ENCODE measurements at regions not wholly inside any gene's neighbourhood (a gene's known extent, or its start where the extent isn't known, plus 50 kb on each side); places are given as distances from the start of the nearest gene placed in this dataset.
"Not testable (repeated sequence)": the region's sequence is repeated elsewhere in the genome, so short reads cannot be mapped to it uniquely, and the experiment has no call there.

DNA sequence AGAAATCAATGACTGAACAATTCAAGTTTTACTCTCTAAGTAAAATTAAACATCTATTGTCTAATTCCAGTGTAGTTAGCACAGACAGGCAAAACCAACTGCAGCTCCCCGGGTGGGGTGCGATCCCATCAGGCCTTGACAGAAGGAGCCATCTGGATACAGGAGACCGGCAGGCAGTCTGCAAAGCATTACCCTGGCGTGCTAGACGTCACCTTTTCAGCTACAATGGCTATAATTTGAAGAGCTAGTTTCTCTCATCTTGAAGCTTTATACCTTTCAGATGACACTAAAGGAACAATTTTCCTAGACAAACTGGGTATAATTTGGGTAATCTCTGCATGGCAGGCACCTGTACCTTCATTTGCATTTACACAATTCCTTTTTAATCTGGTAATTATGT, 761.5 kb upstream of the SOX11 start:
- peaks cover 20% of the 10 kb centered on the region for H3K9me3 Mint-ChIP-seq
- no peaks in the 10 kb centered on the region for H3K27me3 Mint-ChIP-seq (ENCODE audit: low read depth)
- no peak overlapping the region for H3K4me3 Mint-ChIP-seq (ENCODE audit: low read depth)
- no peaks in the 10 kb centered on the region for H3K4me1 Mint-ChIP-seq (ENCODE audit: low read depth)
- no peaks in the 10 kb centered on the region for H3K36me3 Mint-ChIP-seq (ENCODE audit: low read depth)
- H3K27ac Mint-ChIP-seq, result no peak overlapping the region
- intact Hi-C loops (cut with micrococcal nuclease), result no loop called here
- no peak for DNase-seq (ENCODE audit: low spot score)

DNA sequence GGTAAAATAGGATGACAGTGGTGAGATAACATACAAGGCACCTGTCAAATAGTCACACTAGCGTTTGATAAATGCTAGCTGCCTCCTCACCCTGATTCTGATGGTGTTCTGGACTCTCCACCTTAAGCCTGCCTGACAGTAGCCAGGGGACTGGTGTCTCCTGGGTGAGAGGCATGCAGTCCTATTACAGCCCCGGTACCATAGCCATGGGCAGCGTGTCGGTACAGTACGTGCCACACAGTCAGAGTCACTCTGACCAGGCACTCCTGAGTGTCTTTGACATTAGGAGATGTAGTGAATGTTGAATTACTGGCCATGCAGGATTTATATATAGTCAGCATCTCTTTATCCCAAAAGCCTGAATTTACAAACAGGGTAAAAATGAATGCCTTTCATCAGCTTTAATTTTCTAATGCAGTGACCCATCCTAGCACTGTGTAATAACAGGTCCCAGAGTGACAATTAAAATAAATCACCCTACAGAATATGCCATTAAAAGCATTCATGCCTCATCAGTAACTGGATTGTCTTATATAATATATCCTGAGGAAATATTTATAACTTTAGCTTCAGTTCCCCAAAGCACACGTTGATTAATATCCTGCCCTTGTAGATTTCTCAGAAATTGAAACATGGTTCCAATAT, 760.3 kb upstream of the SOX11 start:
- no peak for DNase-seq (ENCODE audit: low spot score)
- intact Hi-C loops (cut with micrococcal nuclease), result no loop called here
- no peaks in the 10 kb centered on the region for H3K27me3 Mint-ChIP-seq (ENCODE audit: low read depth)

DNA sequence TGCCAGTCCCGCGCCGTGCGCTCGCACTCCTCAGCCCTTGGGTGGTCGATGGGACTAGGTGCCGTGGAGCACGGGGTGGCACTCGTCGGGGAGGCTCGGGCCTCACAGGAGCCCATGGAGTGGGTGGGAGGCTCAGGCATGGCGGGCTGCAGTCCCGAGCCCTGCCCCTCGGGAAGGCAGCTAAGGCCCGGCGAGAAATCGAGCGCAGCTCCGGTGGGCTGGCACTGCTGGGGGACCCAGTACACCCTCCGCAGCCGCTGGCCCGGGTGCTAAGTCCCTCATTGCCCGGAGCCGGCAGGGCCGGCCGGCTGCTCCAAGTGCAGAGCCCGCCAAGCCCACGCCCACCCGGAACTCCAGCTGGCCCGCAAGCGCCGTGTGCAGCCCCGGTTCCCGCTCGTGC, 756.9 kb upstream of the SOX11 start:
- H3K27me3 Mint-ChIP-seq (ENCODE audit: low read depth); H3K27ac Mint-ChIP-seq; intact Hi-C loops (cut with micrococcal nuclease); H3K4me1 Mint-ChIP-seq (ENCODE audit: low read depth); DNase-seq (ENCODE audit: low spot score); H3K4me3 Mint-ChIP-seq (ENCODE audit: low read depth); H3K36me3 Mint-ChIP-seq (ENCODE audit: low read depth): not testable (repeated sequence)
- peaks cover 28% of the 10 kb centered on the region for H3K9me3 Mint-ChIP-seq

More for the DNA sequence above, 760.3 kb upstream of the SOX11 start:
- H3K27ac Mint-ChIP-seq, result no peak overlapping the region
- H3K4me1 Mint-ChIP-seq (ENCODE audit: low read depth), result no peaks in the 10 kb centered on the region
- H3K9me3 Mint-ChIP-seq, result peaks cover 30% of the 10 kb centered on the region
- H3K4me3 Mint-ChIP-seq (ENCODE audit: low read depth), result no peak overlapping the region
- H3K36me3 Mint-ChIP-seq (ENCODE audit: low read depth), result no peaks in the 10 kb centered on the region

DNA sequence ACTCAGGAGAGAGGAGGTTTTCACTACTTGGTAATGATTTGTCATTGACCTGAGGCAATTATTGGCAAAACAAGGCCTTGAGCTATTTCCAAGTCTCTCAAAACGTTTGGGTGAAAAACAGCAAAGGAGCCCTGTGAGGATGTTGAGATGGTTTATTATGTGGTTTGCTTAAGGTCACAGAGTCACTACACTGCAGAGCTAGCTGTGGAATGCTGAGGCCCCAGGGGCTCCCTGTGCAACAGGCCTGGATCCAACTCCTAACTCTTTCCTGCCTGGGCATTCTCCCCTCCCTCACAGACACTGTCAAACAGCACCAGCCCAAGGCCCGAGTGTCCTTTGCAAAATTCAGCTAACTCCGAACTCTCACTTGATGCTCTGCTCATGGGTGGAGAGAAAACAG, 754.6 kb upstream of the SOX11 start:
- H3K4me1 Mint-ChIP-seq (ENCODE audit: low read depth), result no peaks in the 10 kb centered on the region
- H3K4me3 Mint-ChIP-seq (ENCODE audit: low read depth), result no peak overlapping the region
- H3K27ac Mint-ChIP-seq, result no peak overlapping the region
- H3K36me3 Mint-ChIP-seq (ENCODE audit: low read depth), result no peaks in the 10 kb centered on the region
- intact Hi-C loops (cut with micrococcal nuclease), result no loop called here
- H3K27me3 Mint-ChIP-seq (ENCODE audit: low read depth), result no peaks in the 10 kb centered on the region
- DNase-seq (ENCODE audit: low spot score), result no peak
- peaks cover 43% of the 10 kb centered on the region for H3K9me3 Mint-ChIP-seq

DNA sequence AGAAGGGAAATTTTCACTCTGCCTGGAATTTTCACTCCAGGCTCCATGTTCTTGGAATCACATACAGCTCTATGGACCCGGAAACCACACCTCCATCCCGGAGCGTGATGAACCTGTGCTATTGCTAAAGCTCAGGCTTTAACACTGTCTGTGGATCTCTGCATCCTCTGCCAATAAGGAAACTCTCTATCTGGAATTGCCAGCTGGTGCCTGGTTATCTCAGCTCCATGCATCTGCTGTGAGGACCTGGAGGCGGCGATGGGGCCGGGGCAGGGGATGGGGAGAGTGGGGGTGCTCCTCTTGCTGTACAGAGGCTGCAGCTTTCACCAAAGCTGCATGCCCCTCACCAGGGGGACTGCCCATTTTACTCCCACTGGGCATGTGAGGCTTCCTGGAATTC, 754.0 kb upstream of the SOX11 start:
- Mint-ChIP-seq H3K36me3 (ENCODE audit: low read depth) (no peaks in the 10 kb centered on the region), H3K27ac (no peak overlapping the region), H3K4me1 (ENCODE audit: low read depth) (no peaks in the 10 kb centered on the region), H3K27me3 (ENCODE audit: low read depth) (no peaks in the 10 kb centered on the region), H3K9me3 (peaks cover 40% of the 10 kb centered on the region), H3K4me3 (ENCODE audit: low read depth) (no peak overlapping the region)
- intact Hi-C loops (cut with micrococcal nuclease), result no loop called here
- DNase-seq (ENCODE audit: low spot score), result no peak

DNA sequence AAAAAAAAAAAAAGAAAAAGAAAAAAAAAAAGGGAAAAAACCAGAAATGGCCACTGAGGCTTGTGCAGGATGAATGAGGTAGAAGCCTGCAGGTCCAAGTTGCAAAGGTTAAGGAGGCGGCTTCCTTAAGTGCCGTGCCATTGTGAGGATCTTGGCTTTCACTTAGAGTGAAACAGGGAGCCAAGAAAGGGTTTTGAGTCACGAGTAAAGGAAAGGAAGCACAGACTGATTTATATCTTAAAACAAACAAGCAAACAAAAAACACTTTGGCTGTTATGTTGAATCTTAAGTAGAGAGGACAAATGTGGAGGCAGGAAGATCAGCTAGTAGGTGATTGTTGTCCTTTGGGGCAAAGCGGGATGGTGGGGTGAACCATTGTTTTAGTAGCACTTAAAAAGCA, 749.7 kb upstream of the SOX11 start:
- intact Hi-C loops (cut with micrococcal nuclease), result no loop called here

DNA sequence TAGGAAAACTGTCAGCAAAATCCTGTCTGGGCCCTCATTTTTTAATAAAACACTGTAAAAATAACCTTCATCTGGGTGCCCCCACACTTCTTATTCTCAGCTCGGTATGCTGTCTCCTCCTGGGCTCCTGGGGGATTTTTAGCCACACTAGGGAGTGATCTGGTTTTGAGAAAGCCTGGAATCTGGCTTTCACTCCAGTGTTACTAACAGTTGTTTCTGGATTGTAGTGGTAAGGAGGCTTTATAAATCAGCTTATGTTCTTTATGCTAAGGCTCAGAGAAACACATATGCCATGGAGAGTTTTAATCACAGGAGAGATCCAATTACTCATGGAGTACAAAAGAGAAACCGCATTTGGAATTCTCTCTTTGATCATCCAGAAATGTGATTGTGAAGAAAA, 744.3 kb upstream of the SOX11 start:
- H3K4me1 Mint-ChIP-seq (ENCODE audit: low read depth), result no peaks in the 10 kb centered on the region
- peaks cover under 1% of the 10 kb centered on the region for H3K9me3 Mint-ChIP-seq
- H3K4me3 Mint-ChIP-seq (ENCODE audit: low read depth), result no peak overlapping the region
- intact Hi-C loops (cut with micrococcal nuclease), result no loop called here
- no peak for DNase-seq (ENCODE audit: low spot score)
- H3K27me3 Mint-ChIP-seq (ENCODE audit: low read depth), result no peaks in the 10 kb centered on the region
- H3K36me3 Mint-ChIP-seq (ENCODE audit: low read depth), result no peaks in the 10 kb centered on the region
- H3K27ac Mint-ChIP-seq, result no peak overlapping the region

More for the DNA sequence above, 749.7 kb upstream of the SOX11 start:
- no peaks in the 10 kb centered on the region for H3K27me3 Mint-ChIP-seq (ENCODE audit: low read depth)
- peaks cover 18% of the 10 kb centered on the region for H3K9me3 Mint-ChIP-seq
- H3K4me3 Mint-ChIP-seq (ENCODE audit: low read depth), result no peak overlapping the region
- H3K4me1 Mint-ChIP-seq (ENCODE audit: low read depth), result no peaks in the 10 kb centered on the region
- H3K27ac Mint-ChIP-seq, result no peak overlapping the region
- no peaks in the 10 kb centered on the region for H3K36me3 Mint-ChIP-seq (ENCODE audit: low read depth)
- no peak for DNase-seq (ENCODE audit: low spot score)

DNA sequence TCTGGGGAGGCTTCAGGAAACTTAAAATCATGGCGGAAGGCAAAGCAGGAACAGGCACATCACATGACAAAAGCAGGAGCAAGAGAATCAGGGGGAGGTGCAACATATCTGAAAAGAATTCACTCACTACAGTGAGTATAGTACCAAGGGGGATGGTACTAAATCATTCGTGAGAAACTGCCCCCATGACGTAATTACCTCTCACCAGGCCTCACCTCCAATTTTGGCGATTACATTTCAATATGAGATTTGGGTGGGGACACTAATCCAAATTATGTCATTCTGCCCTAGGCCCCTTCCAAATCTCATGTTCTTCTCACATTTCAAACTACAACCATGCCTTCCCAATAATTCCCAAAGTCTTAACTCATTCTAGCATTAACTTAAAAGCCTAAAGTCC, 740.8 kb upstream of the SOX11 start:
- Mint-ChIP-seq H3K36me3 (ENCODE audit: low read depth) (no peaks in the 10 kb centered on the region), H3K4me3 (ENCODE audit: low read depth) (no peak overlapping the region), H3K4me1 (ENCODE audit: low read depth) (no peaks in the 10 kb centered on the region), H3K27ac (no peak overlapping the region), H3K9me3 (peaks cover 8% of the 10 kb centered on the region), H3K27me3 (ENCODE audit: low read depth) (no peaks in the 10 kb centered on the region)
- no peak for DNase-seq (ENCODE audit: low spot score)
- intact Hi-C loops (cut with micrococcal nuclease), result no loop called here

DNA sequence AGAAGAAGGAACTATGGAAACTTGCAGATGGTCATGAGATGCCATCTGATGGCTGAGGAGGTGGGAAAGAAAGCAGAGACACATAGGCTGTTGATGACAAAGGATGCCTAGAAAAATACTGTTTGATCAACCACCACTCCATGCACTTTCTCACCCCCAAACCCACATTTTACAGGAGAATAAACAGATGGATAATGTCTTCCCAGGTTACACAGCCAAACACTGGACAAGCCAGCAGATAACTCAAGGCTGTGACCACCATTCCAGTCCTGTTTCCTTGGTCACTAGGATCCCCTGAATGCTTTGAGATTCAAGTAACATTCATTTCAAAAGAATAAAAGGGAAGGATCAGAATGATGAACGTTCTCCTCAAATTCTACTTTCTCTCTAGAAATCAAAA, 733.0 kb upstream of the SOX11 start:
- H3K27ac Mint-ChIP-seq, result no peak overlapping the region
- no peaks in the 10 kb centered on the region for H3K27me3 Mint-ChIP-seq (ENCODE audit: low read depth)
- H3K36me3 Mint-ChIP-seq (ENCODE audit: low read depth), result no peaks in the 10 kb centered on the region
- DNase-seq (ENCODE audit: low spot score), result no peak
- peaks cover 4% of the 10 kb centered on the region for H3K9me3 Mint-ChIP-seq
- no peak overlapping the region for H3K4me3 Mint-ChIP-seq (ENCODE audit: low read depth)
- H3K4me1 Mint-ChIP-seq (ENCODE audit: low read depth), result no peaks in the 10 kb centered on the region
- intact Hi-C loops (cut with micrococcal nuclease), result no loop called here

DNA sequence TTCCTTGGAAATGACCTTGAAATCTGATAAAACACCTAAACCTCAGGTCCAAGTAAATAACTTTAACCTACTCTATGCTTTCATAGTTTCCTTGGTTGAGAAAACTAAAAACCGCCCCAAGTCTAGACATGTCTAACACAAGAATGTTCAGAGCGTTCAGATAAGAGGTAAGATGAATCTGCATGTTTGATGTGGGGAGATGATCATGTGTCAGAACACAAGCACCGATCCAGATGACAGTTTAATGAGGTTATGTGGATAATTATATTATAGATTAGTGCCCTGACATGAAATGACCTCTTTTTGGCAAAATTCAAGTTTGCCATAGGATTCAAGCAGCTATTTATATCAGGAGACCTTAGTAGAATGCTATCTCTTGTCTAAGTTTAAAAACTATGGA, 729.8 kb upstream of the SOX11 start:
- intact Hi-C loops (cut with micrococcal nuclease), result no loop called here
- Mint-ChIP-seq H3K4me1 (ENCODE audit: low read depth) (no peaks in the 10 kb centered on the region), H3K27ac (no peak overlapping the region)

DNA sequence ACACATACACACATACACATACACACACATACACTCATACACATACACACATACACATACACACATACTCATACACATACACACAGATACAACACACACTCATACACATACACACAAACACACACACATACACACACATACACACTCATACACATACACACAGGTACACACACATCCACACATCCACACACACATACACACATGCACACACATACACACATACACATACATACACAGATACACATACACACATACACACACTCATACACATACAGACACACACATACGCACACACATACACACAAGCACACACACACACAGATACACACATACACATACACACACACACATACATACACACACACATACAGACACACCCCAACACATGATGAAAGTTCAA, 729.1 kb upstream of the SOX11 start:
- no peaks in the 10 kb centered on the region for H3K27me3 Mint-ChIP-seq (ENCODE audit: low read depth)
- DNase-seq (ENCODE audit: low spot score), result no peak
- intact Hi-C loops (cut with micrococcal nuclease), result no loop called here
- no peaks in the 10 kb centered on the region for H3K4me1 Mint-ChIP-seq (ENCODE audit: low read depth)
- H3K4me3 Mint-ChIP-seq (ENCODE audit: low read depth), result no peak overlapping the region
- peaks cover 11% of the 10 kb centered on the region for H3K9me3 Mint-ChIP-seq
- H3K36me3 Mint-ChIP-seq (ENCODE audit: low read depth), result no peaks in the 10 kb centered on the region
- no peak overlapping the region for H3K27ac Mint-ChIP-seq

More for the DNA sequence above, 729.8 kb upstream of the SOX11 start:
- DNase-seq (ENCODE audit: low spot score), result no peak
- no peak overlapping the region for H3K4me3 Mint-ChIP-seq (ENCODE audit: low read depth)
- H3K9me3 Mint-ChIP-seq, result peaks cover 8% of the 10 kb centered on the region
- H3K27me3 Mint-ChIP-seq (ENCODE audit: low read depth), result no peaks in the 10 kb centered on the region
- no peaks in the 10 kb centered on the region for H3K36me3 Mint-ChIP-seq (ENCODE audit: low read depth)

DNA sequence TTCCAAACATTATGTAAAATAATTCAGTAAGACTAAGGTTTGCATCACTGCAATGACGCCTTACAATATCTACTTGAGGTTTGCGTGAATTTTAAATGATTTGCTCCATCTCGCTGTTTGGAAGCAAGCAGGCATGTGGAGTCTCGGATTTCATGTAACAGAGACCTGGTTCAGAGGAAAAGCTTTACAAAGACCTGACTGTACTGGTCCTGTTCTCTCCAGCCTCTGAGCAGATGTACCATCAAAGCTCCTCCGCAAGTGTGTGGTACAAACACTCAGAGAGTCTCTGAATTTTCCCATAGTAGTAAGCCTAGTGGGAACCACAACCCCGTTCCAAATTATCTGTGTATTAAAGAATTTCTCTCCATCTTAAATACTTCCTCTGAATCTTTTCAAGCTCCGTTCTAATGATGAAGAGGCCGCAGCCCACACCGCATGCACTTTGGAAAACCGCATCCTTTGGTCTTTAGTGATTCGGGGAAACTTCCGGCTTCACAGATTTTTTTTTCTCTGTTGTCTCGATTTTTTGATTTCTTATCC, 728.1 kb upstream of the SOX11 start:
- intact Hi-C loops (cut with micrococcal nuclease), result no loop called here
- Mint-ChIP-seq H3K27me3 (ENCODE audit: low read depth) (no peaks in the 10 kb centered on the region), H3K36me3 (ENCODE audit: low read depth) (no peaks in the 10 kb centered on the region), H3K4me1 (ENCODE audit: low read depth) (no peaks in the 10 kb centered on the region), H3K9me3 (peaks cover 11% of the 10 kb centered on the region), H3K27ac (no peak overlapping the region), H3K4me3 (ENCODE audit: low read depth) (no peak overlapping the region)
- DNase-seq (ENCODE audit: low spot score), result no peak

DNA sequence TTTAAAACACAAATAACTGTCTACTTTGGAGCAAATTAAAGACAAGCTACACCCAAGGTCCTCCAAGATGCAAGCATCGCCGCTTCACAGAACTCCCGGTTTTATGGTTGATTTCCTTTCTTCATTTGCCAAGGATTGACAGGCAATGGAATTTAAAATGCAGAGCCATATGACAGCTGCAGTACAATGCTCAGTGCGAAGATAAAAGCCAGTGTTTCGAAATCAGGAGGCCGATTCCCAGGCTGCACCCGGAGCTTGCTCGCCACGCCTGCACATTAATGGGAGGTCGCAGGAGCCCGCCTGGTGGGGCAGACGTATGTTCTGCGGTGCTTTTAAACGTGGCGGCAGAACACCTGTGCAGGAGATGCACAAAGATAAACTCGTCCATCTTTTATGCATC, 727.6 kb upstream of the SOX11 start:
- DNase-seq (ENCODE audit: low spot score), result no peak
- intact Hi-C loops (cut with micrococcal nuclease), result no loop called here
- Mint-ChIP-seq H3K27me3 (ENCODE audit: low read depth) (no peaks in the 10 kb centered on the region), H3K4me3 (ENCODE audit: low read depth) (no peak overlapping the region), H3K9me3 (peaks cover 14% of the 10 kb centered on the region), H3K4me1 (ENCODE audit: low read depth) (no peaks in the 10 kb centered on the region), H3K36me3 (ENCODE audit: low read depth) (no peaks in the 10 kb centered on the region), H3K27ac (no peak overlapping the region)

Data from activated T-helper 2 cell treated with anti-CD3 and anti-CD28 coated beads, Interferon-gamma antibody, Interleukin-2, Interleukin-4, amounts not matched to agents 10 μg/mL and 5 μg/mL and 100 μg/mL, durations not matched to agents 14 hours and 24 hours and 36 hours (primary cell).